Fibroblast of the aortic adventitia (primary cell): ENCODE measurements at regions not wholly inside any gene's neighbourhood (a gene's known extent, or its start where the extent isn't known, plus 50 kb on each side); places are given as distances from the start of the nearest gene placed in this dataset.
"Not testable (repeated sequence)": the region's sequence is repeated elsewhere in the genome, so short reads cannot be mapped to it uniquely, and the experiment has no call there.

Experiments used
- DNase-seq: peaks from one replicate; pipeline ENCODE4 v3.0.0-alpha.2; 2010; ENCODE audit warnings: low read depth
- H3K4me3 ChIP-seq: 2 replicates; pipeline ENCODE4 v1.5.1; 2011; ENCODE audit warnings: low read depth, mild to moderate bottlenecking, control low read depth, low read length, moderate library complexity
- TF ChIP-seq, protein P1 (sequence below): IDR thresholded peaks from 2 replicates; pipeline ENCODE4 v1.5.1; 2011; ENCODE audit warnings: mild to moderate bottlenecking, low read length, control low read depth, inconsistent platforms; ENCODE audit not compliant: insufficient read depth

DNA sequence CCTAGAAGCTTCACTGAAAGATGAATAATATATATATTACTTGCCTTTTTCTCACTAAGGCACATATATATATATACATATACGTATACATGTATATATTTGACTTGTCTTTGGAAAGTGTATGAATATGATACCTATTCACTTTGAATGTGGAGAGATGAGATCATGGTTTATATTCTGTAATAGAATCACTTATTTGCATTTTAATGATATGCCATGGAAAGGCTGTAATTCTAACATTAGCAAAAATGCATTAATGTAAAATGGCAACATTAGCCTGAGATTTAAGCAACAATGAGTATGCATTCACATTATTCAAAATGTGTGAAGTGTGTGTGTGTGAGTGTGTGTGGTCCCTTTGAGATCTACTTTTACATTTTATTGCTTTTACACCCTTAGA lies 54.5 kb upstream of the PRKD1 start:
- H3K4me3 ChIP-seq, result no peak overlapping the region
- no peak for DNase-seq
- TF ChIP-seq, protein P1, sequence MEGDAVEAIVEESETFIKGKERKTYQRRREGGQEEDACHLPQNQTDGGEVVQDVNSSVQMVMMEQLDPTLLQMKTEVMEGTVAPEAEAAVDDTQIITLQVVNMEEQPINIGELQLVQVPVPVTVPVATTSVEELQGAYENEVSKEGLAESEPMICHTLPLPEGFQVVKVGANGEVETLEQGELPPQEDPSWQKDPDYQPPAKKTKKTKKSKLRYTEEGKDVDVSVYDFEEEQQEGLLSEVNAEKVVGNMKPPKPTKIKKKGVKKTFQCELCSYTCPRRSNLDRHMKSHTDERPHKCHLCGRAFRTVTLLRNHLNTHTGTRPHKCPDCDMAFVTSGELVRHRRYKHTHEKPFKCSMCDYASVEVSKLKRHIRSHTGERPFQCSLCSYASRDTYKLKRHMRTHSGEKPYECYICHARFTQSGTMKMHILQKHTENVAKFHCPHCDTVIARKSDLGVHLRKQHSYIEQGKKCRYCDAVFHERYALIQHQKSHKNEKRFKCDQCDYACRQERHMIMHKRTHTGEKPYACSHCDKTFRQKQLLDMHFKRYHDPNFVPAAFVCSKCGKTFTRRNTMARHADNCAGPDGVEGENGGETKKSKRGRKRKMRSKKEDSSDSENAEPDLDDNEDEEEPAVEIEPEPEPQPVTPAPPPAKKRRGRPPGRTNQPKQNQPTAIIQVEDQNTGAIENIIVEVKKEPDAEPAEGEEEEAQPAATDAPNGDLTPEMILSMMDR, result no peak

- TF ChIP-seq, protein P1, result no peak
- no peak for DNase-seq
- H3K4me3 ChIP-seq, result no peak overlapping the region
These were observed 55.3 kb upstream of the PRKD1 start for GRCh38 chr14:29982993-29983392.

DNA sequence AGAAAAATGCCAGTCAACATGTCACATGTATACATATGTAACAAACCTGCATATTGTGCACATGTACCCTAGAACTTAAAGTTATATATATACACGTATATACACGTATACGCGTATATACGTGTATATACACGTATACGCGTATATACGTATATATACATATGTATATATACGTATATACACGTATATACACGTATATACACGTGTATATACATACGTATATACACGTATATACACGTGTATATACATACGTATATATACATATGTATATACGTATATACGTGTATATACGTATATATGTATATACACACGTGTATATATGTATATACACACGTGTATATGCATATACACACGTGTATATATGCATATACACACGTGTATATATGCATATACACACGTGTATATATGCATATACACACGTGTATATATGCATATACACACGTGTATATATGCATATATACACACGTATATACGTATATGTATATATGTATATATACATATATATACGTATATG lies 62.8 kb upstream of the PRKD1 start:
- H3K4me3 ChIP-seq, DNase-seq: not testable (repeated sequence)

DNA sequence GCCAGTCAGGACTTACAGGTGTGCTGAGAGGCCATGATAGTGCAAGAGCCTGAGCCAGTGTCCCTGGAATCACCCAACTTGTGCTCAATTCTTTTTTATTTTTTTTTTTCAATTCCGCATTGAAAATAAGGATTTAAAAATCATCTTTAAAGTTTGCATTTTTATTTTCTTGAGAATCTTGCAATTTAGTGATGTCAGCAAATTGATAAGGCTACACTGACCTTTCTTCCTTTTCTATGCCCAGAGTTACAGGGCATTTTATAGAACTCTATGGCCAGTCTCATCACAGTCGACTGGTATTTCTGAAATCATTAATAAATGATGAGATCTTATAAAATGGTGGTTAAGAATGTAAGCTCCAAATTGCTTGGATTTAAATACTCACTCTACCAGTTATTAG lies 63.3 kb upstream of the PRKD1 start:
- DNase-seq, result no peak
- H3K4me3 ChIP-seq, result no peak overlapping the region
- TF ChIP-seq, protein P1, result no peak

- TF ChIP-seq, protein P1, result no peak
- no peak overlapping the region for H3K4me3 ChIP-seq
- no peak for DNase-seq
These were observed 65.5 kb upstream of the PRKD1 start for GRCh38 chr14:29993143-29993542.

- peak; percentile 9 for DNase-seq
- TF ChIP-seq, protein P1, result peak; percentile 31
These were observed 71.4 kb upstream of the PRKD1 start for GRCh38 chr14:29999013-29999539.

GRCh38 chr14:30002859-30003258 lies 75.2 kb upstream of the PRKD1 start:
- TF ChIP-seq, protein P1, result no peak

More at GRCh38 chr14:29999013-29999539, 71.4 kb upstream of the PRKD1 start:
- no peak overlapping the region for H3K4me3 ChIP-seq

More at GRCh38 chr14:30002859-30003258, 75.2 kb upstream of the PRKD1 start:
- no peak for DNase-seq
- no peak overlapping the region for H3K4me3 ChIP-seq
